Glutamatergic neuron (in vitro differentiated cells): ENCODE measurements at regions not wholly inside any gene's neighbourhood (a gene's known extent, or its start where the extent isn't known, plus 50 kb on each side); places are given as distances from the start of the nearest gene placed in this dataset.

Source experiments
- DNase-seq: peaks from one replicate; pipeline ENCODE4 v3.0.0; 2022
- H3K27ac Mint-ChIP-seq: one replicate; pipeline ENCODE4 v1.8.0; 2020; ENCODE audit warnings: mild to moderate bottlenecking, mixed read lengths, inconsistent platforms; ENCODE audit not compliant: unreplicated experiment
- H3K27me3 Mint-ChIP-seq: one replicate; pipeline ENCODE4 v1.8.0; 2020; ENCODE audit warnings: mild to moderate bottlenecking, moderate library complexity, mixed read lengths, inconsistent platforms; ENCODE audit not compliant: unreplicated experiment
- H3K36me3 Mint-ChIP-seq: one replicate; pipeline ENCODE4 v1.8.0; 2020; ENCODE audit warnings: mild to moderate bottlenecking, mixed read lengths, inconsistent platforms; ENCODE audit not compliant: unreplicated experiment
- H3K4me1 Mint-ChIP-seq: one replicate; pipeline ENCODE4 v1.8.0; 2020; ENCODE audit warnings: mild to moderate bottlenecking, low read depth, mixed read lengths, inconsistent platforms; ENCODE audit not compliant: unreplicated experiment
- H3K4me3 Mint-ChIP-seq: one replicate; pipeline ENCODE4 v1.8.0; 2020; ENCODE audit warnings: mild to moderate bottlenecking, mixed read lengths, inconsistent platforms; ENCODE audit not compliant: unreplicated experiment
- H3K9me3 Mint-ChIP-seq: one replicate; pipeline ENCODE4 v1.8.0; 2020; ENCODE audit warnings: mild to moderate bottlenecking, moderate library complexity, mixed read lengths, inconsistent platforms; ENCODE audit not compliant: unreplicated experiment
- TF ChIP-seq, protein P1 (sequence below): fragments of 200-600 bp; sonication (generic); IDR thresholded peaks from one replicate; pipeline ENCODE4 v1.5.0; 2021; ENCODE audit not compliant: partially characterized antibody, unreplicated experiment

GRCh38 chr7:20521243-20521642 is 94.2 kb upstream of the ABCB5 start:
- peaks cover 2% of the 10 kb centered on the region for H3K9me3 Mint-ChIP-seq
- no peak overlapping the region for H3K4me3 Mint-ChIP-seq
- H3K27me3 Mint-ChIP-seq: no peaks in the 10 kb centered on the region
- H3K27ac Mint-ChIP-seq: no peak overlapping the region
- H3K36me3 Mint-ChIP-seq: no peaks in the 10 kb centered on the region
- TF ChIP-seq, protein P1, sequence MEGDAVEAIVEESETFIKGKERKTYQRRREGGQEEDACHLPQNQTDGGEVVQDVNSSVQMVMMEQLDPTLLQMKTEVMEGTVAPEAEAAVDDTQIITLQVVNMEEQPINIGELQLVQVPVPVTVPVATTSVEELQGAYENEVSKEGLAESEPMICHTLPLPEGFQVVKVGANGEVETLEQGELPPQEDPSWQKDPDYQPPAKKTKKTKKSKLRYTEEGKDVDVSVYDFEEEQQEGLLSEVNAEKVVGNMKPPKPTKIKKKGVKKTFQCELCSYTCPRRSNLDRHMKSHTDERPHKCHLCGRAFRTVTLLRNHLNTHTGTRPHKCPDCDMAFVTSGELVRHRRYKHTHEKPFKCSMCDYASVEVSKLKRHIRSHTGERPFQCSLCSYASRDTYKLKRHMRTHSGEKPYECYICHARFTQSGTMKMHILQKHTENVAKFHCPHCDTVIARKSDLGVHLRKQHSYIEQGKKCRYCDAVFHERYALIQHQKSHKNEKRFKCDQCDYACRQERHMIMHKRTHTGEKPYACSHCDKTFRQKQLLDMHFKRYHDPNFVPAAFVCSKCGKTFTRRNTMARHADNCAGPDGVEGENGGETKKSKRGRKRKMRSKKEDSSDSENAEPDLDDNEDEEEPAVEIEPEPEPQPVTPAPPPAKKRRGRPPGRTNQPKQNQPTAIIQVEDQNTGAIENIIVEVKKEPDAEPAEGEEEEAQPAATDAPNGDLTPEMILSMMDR: no peak
- no peak for DNase-seq
- H3K4me1 Mint-ChIP-seq: peaks cover 2% of the 10 kb centered on the region

DNA sequence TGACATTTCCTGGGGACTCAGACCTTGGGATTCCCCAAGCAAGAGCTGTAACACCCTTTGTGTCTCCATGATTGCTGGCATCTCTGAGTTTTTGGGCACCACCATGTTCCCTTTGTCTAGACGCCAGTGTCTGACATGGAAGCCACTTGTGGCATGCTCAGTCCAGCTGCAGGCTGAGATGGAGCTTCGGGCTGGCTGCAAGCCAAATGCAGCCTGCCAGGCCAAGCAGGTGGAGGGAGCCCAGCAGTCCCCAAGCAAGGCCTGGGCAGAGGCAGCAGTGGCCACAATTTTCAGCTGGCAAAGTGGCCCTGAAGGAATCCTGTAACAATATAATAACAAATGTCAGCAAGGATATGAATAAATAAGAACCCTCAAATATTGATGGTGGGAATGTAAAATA is 86.2 kb upstream of the ABCB5 start:
- Mint-ChIP-seq H3K36me3 (no peaks in the 10 kb centered on the region), H3K9me3 (no peaks in the 10 kb centered on the region), H3K27ac (no peak overlapping the region), H3K4me1 (no peaks in the 10 kb centered on the region), H3K4me3 (no peak overlapping the region), H3K27me3 (no peaks in the 10 kb centered on the region)
- no peak for DNase-seq
- TF ChIP-seq, protein P1: no peak

DNA sequence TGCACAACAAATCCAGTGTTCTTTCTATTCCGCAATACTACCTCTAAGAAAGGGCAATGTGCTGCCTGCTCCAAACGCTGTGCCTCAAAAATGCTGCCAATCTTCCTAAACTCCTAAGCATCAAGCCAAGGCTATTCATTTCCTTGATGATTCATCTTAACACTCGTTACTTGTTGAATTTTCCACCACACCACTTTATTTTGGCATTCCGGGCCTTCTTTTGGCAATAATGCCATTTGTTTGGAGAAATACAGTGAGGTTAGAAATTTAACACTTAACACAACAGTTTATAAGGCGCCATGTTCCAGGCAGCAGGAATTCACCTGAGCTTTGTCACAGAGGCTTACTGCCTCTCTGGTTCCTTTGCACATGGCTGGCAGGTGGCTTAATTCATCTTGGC is 82.6 kb upstream of the ABCB5 start:
- no peak for DNase-seq
- Mint-ChIP-seq H3K9me3 (no peaks in the 10 kb centered on the region), H3K27ac (no peak overlapping the region), H3K36me3 (no peaks in the 10 kb centered on the region), H3K4me1 (no peaks in the 10 kb centered on the region), H3K27me3 (no peaks in the 10 kb centered on the region), H3K4me3 (no peak overlapping the region)
- TF ChIP-seq, protein P1: no peak

DNA sequence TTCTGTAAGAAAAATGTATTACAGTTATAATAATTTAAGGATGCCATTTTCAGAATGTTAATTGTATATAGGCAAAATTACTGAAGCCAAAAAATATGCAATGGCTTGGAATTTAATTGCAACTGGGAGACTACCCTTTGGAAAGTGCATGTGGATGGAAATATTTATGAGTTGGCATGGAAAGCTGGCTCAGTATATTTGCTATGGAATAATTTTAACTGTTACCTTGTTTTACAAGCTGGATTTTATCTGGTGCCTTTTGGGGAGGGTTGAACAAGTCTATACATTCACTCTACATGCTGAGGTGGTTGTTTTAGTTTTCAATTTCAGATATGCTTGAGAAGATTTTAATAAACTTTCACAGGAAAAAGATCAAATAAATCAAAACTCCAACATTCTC is 80.9 kb upstream of the ABCB5 start:
- Mint-ChIP-seq H3K27ac (no peak overlapping the region), H3K27me3 (no peaks in the 10 kb centered on the region), H3K4me3 (no peak overlapping the region), H3K36me3 (no peaks in the 10 kb centered on the region), H3K9me3 (no peaks in the 10 kb centered on the region), H3K4me1 (no peaks in the 10 kb centered on the region)
- no peak for DNase-seq
- TF ChIP-seq, protein P1: no peak

DNA sequence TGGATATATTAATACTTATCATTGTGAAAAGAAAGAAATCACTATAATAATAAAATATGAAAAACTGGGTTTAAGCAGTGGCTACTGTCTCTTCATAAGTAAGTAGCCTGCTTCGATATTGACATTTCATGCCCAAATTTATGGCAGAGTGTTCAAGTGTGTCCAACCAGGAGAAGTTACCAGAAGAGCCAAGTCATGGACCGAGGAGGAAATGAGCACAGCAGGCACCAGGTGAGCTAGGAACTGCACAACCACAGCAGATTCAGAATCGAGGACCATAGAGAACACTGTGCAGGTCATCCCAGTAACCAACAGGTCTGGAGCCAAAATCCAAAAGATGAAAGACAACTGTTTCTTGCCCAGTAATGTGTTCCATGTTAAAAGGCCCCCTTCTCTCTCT is 79.9 kb upstream of the ABCB5 start:
- H3K4me1 Mint-ChIP-seq: no peaks in the 10 kb centered on the region
- no peak for DNase-seq
- no peak overlapping the region for H3K27ac Mint-ChIP-seq
- H3K36me3 Mint-ChIP-seq: no peaks in the 10 kb centered on the region
- no peaks in the 10 kb centered on the region for H3K9me3 Mint-ChIP-seq
- no peak overlapping the region for H3K4me3 Mint-ChIP-seq
- TF ChIP-seq, protein P1: no peak
- H3K27me3 Mint-ChIP-seq: no peaks in the 10 kb centered on the region
